ENCODE measurements at regions not wholly inside any gene's neighbourhood (a gene's known extent, or its start where the extent isn't known, plus 50 kb on each side); places are given as distances from the start of the nearest gene placed in this dataset.

GRCh38 chr12:97835541-97835940 lies 372.9 kb downstream of the RMST start:
- no peak overlapping the region for H3K27ac Mint-ChIP-seq

GRCh38 chr12:97837401-97837800 lies 374.8 kb downstream of the RMST start:
- Mint-ChIP-seq H3K4me3 (no peak overlapping the region), H3K9me3 (no peaks in the 10 kb centered on the region), H3K36me3 (no peaks in the 10 kb centered on the region), H3K4me1 (peaks cover 5% of the 10 kb centered on the region), H3K27me3 (ENCODE audit: insufficient read depth, low read depth) (no peaks in the 10 kb centered on the region), H3K27ac (no peak overlapping the region)
- H3K4me1 ChIP-seq: peaks cover 37% of the 10 kb centered on the region
- H3F3A ChIP-seq (ENCODE audit: low read depth): peaks cover 4% of the 10 kb centered on the region
- H3K27ac ChIP-seq: no peak overlapping the region
- TF ChIP-seq CTCF (IDR thresholded peaks at IDR 0.05) (no peak), EZH2phosphoT487 (IDR thresholded peaks at IDR 0.05) (no peak), EZH2 (IDR thresholded peaks at IDR 0.05) (no peak)
- no peak for DNase-seq (ENCODE audit: low spot score)
- H3K36me3 ChIP-seq: no peaks in the 10 kb centered on the region
- H3K27me3 ChIP-seq: no peaks in the 10 kb centered on the region
- no peak overlapping the region for H2AFZ ChIP-seq (replicated peaks)
- H3K4me2 ChIP-seq: no peak overlapping the region
- H3K79me2 ChIP-seq (ENCODE audit: low read depth): no peaks in the 10 kb centered on the region
- H3K9ac ChIP-seq: no peak overlapping the region
- no peaks in the 10 kb centered on the region for H4K20me1 ChIP-seq (ENCODE audit: low read depth)
- no peak overlapping the region for H3K4me3 ChIP-seq
- H3K9me3 ChIP-seq (ENCODE audit: low read depth): no peaks in the 10 kb centered on the region

More at GRCh38 chr12:97835541-97835940, 372.9 kb downstream of the RMST start:
- Histone ChIP-seq H3K4me1 (peaks cover 18% of the 10 kb centered on the region), H3K9me3 (ENCODE audit: low read depth) (no peaks in the 10 kb centered on the region), H3K4me2 (no peak overlapping the region), H3K4me3 (no peak overlapping the region), H3K9ac (no peak overlapping the region), H3K36me3 (no peaks in the 10 kb centered on the region), H4K20me1 (ENCODE audit: low read depth) (no peaks in the 10 kb centered on the region), H3K27me3 (no peaks in the 10 kb centered on the region), H2AFZ (replicated peaks) (peak overlapping the region; percentile 63), H3F3A (ENCODE audit: low read depth) (no peaks in the 10 kb centered on the region), H3K79me2 (ENCODE audit: low read depth) (no peaks in the 10 kb centered on the region), H3K27ac (no peak overlapping the region)
- Mint-ChIP-seq H3K4me3 (no peak overlapping the region), H3K36me3 (no peaks in the 10 kb centered on the region), H3K9me3 (no peaks in the 10 kb centered on the region), H3K4me1 (peaks cover 3% of the 10 kb centered on the region), H3K27me3 (ENCODE audit: insufficient read depth, low read depth) (no peaks in the 10 kb centered on the region)
- DNase-seq (ENCODE audit: low spot score): no peak
- no peak for TF ChIP-seq EZH2 (IDR thresholded peaks at IDR 0.05)
- TF ChIP-seq CTCF (IDR thresholded peaks at IDR 0.05): no peak
- TF ChIP-seq EZH2phosphoT487 (IDR thresholded peaks at IDR 0.05): no peak

- no peaks in the 10 kb centered on the region for H3K4me1 ChIP-seq
- H3K4me2 ChIP-seq: no peak overlapping the region
- H3K27me3 ChIP-seq: no peaks in the 10 kb centered on the region
- Mint-ChIP-seq H3K9me3 (no peaks in the 10 kb centered on the region), H3K4me1 (no peaks in the 10 kb centered on the region), H3K27me3 (ENCODE audit: insufficient read depth, low read depth) (peaks cover 2% of the 10 kb centered on the region), H3K4me3 (no peak overlapping the region), H3K27ac (no peak overlapping the region), H3K36me3 (no peaks in the 10 kb centered on the region)
- no peak overlapping the region for H3K4me3 ChIP-seq
- H3F3A ChIP-seq (ENCODE audit: low read depth): no peaks in the 10 kb centered on the region
- TF ChIP-seq EZH2phosphoT487 (IDR thresholded peaks at IDR 0.05): no peak
- TF ChIP-seq EZH2 (IDR thresholded peaks at IDR 0.05): no peak
- no peak for TF ChIP-seq CTCF (IDR thresholded peaks at IDR 0.05)
- H3K9me3 ChIP-seq (ENCODE audit: low read depth): no peaks in the 10 kb centered on the region
- H4K20me1 ChIP-seq (ENCODE audit: low read depth): no peaks in the 10 kb centered on the region
- H3K36me3 ChIP-seq: no peaks in the 10 kb centered on the region
- no peak overlapping the region for H3K9ac ChIP-seq
- no peaks in the 10 kb centered on the region for H3K79me2 ChIP-seq (ENCODE audit: low read depth)
- no peak overlapping the region for H3K27ac ChIP-seq
- H2AFZ ChIP-seq (replicated peaks): no peak overlapping the region
- DNase-seq (ENCODE audit: low spot score): no peak
Observed at GRCh38 chr12:97848051-97848450, 385.4 kb downstream of the RMST start.
